ENCODE measurements at regions not wholly inside any gene's neighbourhood (a gene's known extent, or its start where the extent isn't known, plus 50 kb on each side); places are given as distances from the start of the nearest gene placed in this dataset.
A peak's percentile ranks its signal among the peaks of the same experiment; 100 is the strongest.

- no peaks in the 10 kb centered on the region for H3K36me3 ChIP-seq (ENCODE audit: control insufficient read depth, insufficient read depth, low read length)
- no peak overlapping the region for H3K4me3 ChIP-seq (replicated peaks in 1 of 4; ENCODE audit: control extremely low read depth in 1 of 4, insufficient read depth in 1 of 4, low read depth in 3 of 4, low read length in 4 of 4)
- no peak overlapping the region for H2AFZ ChIP-seq (ENCODE audit: low read length)
- H3K9ac ChIP-seq (ENCODE audit: insufficient read depth, low read length): no peak overlapping the region
- H3K27me3 ChIP-seq (ENCODE audit: control insufficient read depth, insufficient read depth, low read length): no peaks in the 10 kb centered on the region
- H3K27ac ChIP-seq (ENCODE audit: insufficient read depth, low read length): no peak overlapping the region
- no peaks in the 10 kb centered on the region for H3K79me2 ChIP-seq (ENCODE audit: control insufficient read depth, insufficient read depth, low read length)
- no peak overlapping the region for H3K4me2 ChIP-seq (ENCODE audit: extremely low read depth, insufficient read depth, low read length)
- H3K9me3 ChIP-seq (ENCODE audit: control insufficient read depth, insufficient read depth, low read depth, low read length): no peaks in the 10 kb centered on the region
- TF ChIP-seq CTCF (conservative IDR thresholded peaks at IDR 0.05 in 1 of 2, IDR thresholded peaks at IDR 0.05 in 1 of 2; ENCODE audit: low read depth in 1 of 2, low read length in 2 of 2) (no peak), EZH2 (IDR thresholded peaks at IDR 0.05; ENCODE audit: low read length, missing control alignments) (no peak)
- H3K4me1 ChIP-seq (ENCODE audit: control insufficient read depth, extremely low read depth, insufficient read depth, low read length): no peaks in the 10 kb centered on the region
- no peak for DNase-seq (ENCODE audit: low read depth in 2 of 2)
- H4K20me1 ChIP-seq (ENCODE audit: control insufficient read depth, extremely low read depth, insufficient read depth, low read length): no peaks in the 10 kb centered on the region
Measured at GRCh38 chr22:35148866-35149548, 83.0 kb downstream of the ISX start.

GRCh38 chr22:35150183-35151107 is 84.5 kb downstream of the ISX start:
- Histone ChIP-seq H3K4me2 (ENCODE audit: extremely low read depth, insufficient read depth, low read length) (no peak overlapping the region), H3K4me3 (replicated peaks in 1 of 4; ENCODE audit: control extremely low read depth in 1 of 4, insufficient read depth in 1 of 4, low read depth in 3 of 4, low read length in 4 of 4) (no peak overlapping the region), H3K9me3 (ENCODE audit: control insufficient read depth, insufficient read depth, low read depth, low read length) (no peaks in the 10 kb centered on the region), H3K27me3 (ENCODE audit: control insufficient read depth, insufficient read depth, low read length) (no peaks in the 10 kb centered on the region), H3K79me2 (ENCODE audit: control insufficient read depth, insufficient read depth, low read length) (no peaks in the 10 kb centered on the region), H3K27ac (ENCODE audit: insufficient read depth, low read length) (no peak overlapping the region), H2AFZ (ENCODE audit: low read length) (no peak overlapping the region), H4K20me1 (ENCODE audit: control insufficient read depth, extremely low read depth, insufficient read depth, low read length) (no peaks in the 10 kb centered on the region), H3K36me3 (ENCODE audit: control insufficient read depth, insufficient read depth, low read length) (no peaks in the 10 kb centered on the region), H3K4me1 (ENCODE audit: control insufficient read depth, extremely low read depth, insufficient read depth, low read length) (no peaks in the 10 kb centered on the region), H3K9ac (ENCODE audit: insufficient read depth, low read length) (no peak overlapping the region)
- DNase-seq (ENCODE audit: low read depth in 2 of 2): peak; percentile 10 to 40
- TF ChIP-seq EZH2 (IDR thresholded peaks at IDR 0.05; ENCODE audit: low read length, missing control alignments) (no peak), CTCF (conservative IDR thresholded peaks at IDR 0.05 in 1 of 2, IDR thresholded peaks at IDR 0.05 in 1 of 2; ENCODE audit: low read depth in 1 of 2, low read length in 2 of 2) (peak; percentile 61 to 74)

DNA sequence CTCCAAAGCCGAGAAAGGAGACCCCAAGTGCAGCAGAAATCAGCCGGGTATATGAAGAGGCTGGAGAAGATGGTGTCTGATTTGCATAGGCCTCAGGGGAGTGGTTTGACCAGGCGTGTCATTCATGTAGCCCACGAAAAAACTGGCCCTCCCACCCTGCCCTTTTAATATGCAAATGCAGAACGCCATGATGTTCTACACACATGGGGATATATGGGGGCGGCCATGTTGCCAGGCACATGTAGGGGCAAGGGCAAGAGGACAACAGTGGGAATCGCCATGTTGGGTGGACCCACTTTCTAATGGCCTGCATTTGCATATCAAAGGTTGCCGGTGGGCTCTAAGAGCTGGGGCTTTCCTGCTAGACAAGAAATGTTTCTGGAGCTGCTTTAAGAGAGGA is 86.4 kb downstream of the ISX start:
- Histone ChIP-seq H3K36me3 (ENCODE audit: control insufficient read depth, insufficient read depth, low read length) (no peaks in the 10 kb centered on the region), H3K9me3 (ENCODE audit: control insufficient read depth, insufficient read depth, low read depth, low read length) (no peaks in the 10 kb centered on the region), H3K27me3 (ENCODE audit: control insufficient read depth, insufficient read depth, low read length) (no peaks in the 10 kb centered on the region), H3K4me1 (ENCODE audit: control insufficient read depth, extremely low read depth, insufficient read depth, low read length) (no peaks in the 10 kb centered on the region), H4K20me1 (ENCODE audit: control insufficient read depth, extremely low read depth, insufficient read depth, low read length) (no peaks in the 10 kb centered on the region), H3K9ac (ENCODE audit: insufficient read depth, low read length) (no peak overlapping the region), H3K79me2 (ENCODE audit: control insufficient read depth, insufficient read depth, low read length) (no peaks in the 10 kb centered on the region), H3K4me2 (ENCODE audit: extremely low read depth, insufficient read depth, low read length) (no peak overlapping the region), H3K27ac (ENCODE audit: insufficient read depth, low read length) (no peak overlapping the region), H2AFZ (ENCODE audit: low read length) (no peak overlapping the region), H3K4me3 (replicated peaks in 1 of 4; ENCODE audit: control extremely low read depth in 1 of 4, insufficient read depth in 1 of 4, low read depth in 3 of 4, low read length in 4 of 4) (no peak overlapping the region)
- DNase-seq (ENCODE audit: low read depth in 2 of 2): no peak
- TF ChIP-seq CTCF (conservative IDR thresholded peaks at IDR 0.05 in 1 of 2, IDR thresholded peaks at IDR 0.05 in 1 of 2; ENCODE audit: low read depth in 1 of 2, low read length in 2 of 2) (no peak), EZH2 (IDR thresholded peaks at IDR 0.05; ENCODE audit: low read length, missing control alignments) (no peak)

All from fibroblast of lung (primary cell).